ENCODE measurements at regions not wholly inside any gene's neighbourhood (a gene's known extent, or its start where the extent isn't known, plus 50 kb on each side); places are given as distances from the start of the nearest gene placed in this dataset.
A peak's percentile ranks its signal among the peaks of the same experiment; 100 is the strongest.

GRCh38 chr5:135228222-135228621, 170.8 kb downstream of the MACROH2A1 start:
- intact Hi-C loops (cut with micrococcal nuclease), result no loop called here
- POLR2A ChIA-PET, result interaction anchor here (0.6 kb wide), 1 partner anchor 280 kb away, joined by 3 read pairs; no protein-coding TSS in a partner anchor
- Mint-ChIP-seq H3K36me3 (no peaks in the 10 kb centered on the region), H3K27me3 (peaks cover 0 to 28% (median 3%) of the 10 kb centered on the region in 5 donors), H3K9me3 (no peaks in the 10 kb centered on the region), H3K27ac (no peak overlapping the region), H3K4me1 (peaks cover 0 to 9% (median 0%) of the 10 kb centered on the region in 7 donors), H3K4me3 (no peak overlapping the region)
- Histone ChIP-seq H3K4me3 (ENCODE audit: low read length) (no peak overlapping the region), H3K4me1 (ENCODE audit: control insufficient read depth in 2 of 2, insufficient read depth in 2 of 2, low read length in 2 of 2) (no peaks in the 10 kb centered on the region), H3K27ac (ENCODE audit: low read depth, low read length) (no peak overlapping the region), H3K9me3 (ENCODE audit: control insufficient read depth in 2 of 3, low read length in 3 of 3) (no peaks in the 10 kb centered on the region), H3K27me3 (ENCODE audit: control insufficient read depth in 2 of 2, insufficient read depth in 2 of 2, low read length in 2 of 2) (no peaks in the 10 kb centered on the region), H3K36me3 (ENCODE audit: control insufficient read depth in 2 of 3, insufficient read depth in 3 of 3, low read length in 3 of 3) (no peaks in the 10 kb centered on the region)
- CTCF ChIA-PET, result interaction anchor here (0.6 kb wide), 1 partner anchor 320 kb away, joined by 3 read pairs; no protein-coding TSS in a partner anchor
- DNase-seq (no peak), ATAC-seq (no peak)

DNA sequence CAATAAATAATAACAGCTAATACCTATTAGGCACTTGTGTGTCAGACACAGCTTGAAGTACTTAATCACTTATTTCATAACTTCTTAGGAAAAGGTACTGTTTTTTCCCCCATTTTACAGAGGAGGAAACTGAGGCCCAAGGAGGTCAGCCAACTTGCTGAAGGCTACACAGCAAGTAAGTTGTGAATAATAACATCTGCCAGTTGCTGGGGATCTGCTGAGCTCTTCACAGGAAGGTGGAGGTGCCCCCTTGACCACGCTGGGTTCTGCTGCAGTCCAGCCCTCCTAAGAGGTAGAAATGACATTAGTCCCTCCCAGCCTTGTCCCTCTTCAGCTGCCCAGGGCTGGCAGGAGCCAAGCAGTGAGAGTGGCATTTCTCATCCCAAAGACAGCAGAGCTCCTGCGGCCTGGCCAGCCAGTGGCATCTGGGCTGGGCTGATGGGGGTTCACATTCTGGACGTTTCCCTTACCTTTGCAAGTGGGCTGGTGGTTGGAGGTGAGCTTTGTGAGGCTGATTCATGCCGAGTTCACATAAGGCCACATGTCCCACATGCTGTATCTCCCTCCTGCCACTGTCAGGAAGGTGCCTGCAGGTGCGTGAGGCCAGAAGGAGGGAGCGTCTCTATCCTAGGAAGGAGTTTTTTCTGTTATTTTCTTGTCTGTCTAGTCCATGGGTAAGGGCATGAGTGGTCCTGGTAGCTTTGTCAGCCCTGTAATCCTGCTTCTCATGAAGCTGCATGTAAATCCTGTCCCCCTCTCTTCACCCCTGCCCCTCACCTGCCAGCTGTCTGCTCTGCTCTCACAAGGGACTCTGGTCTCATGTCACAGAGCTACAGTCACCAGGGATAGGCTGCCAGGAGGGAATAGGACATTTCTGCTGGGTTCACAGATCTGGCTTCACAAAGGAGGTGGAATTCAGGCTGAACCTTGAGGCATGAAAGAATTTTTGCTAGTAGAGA, 171.7 kb downstream of the MACROH2A1 start:
- Mint-ChIP-seq H3K27ac (no peak overlapping the region), H3K27me3 (peaks cover 0 to 28% (median 3%) of the 10 kb centered on the region in 5 donors), H3K9me3 (no peaks in the 10 kb centered on the region), H3K36me3 (no peaks in the 10 kb centered on the region), H3K4me1 (peaks cover 0 to 9% (median 0%) of the 10 kb centered on the region in 7 donors), H3K4me3 (no peak overlapping the region)
- no peak for ATAC-seq
- H3K27ac ChIP-seq (ENCODE audit: low read depth, low read length), result no peak overlapping the region
- no peak for DNase-seq
- ChIA-PET CTCF (interaction anchor here (0.7 kb wide), 1 partner anchor 91 kb away, joined by 3 read pairs; no protein-coding TSS in a partner anchor), POLR2A (no interaction called here)
- no peaks in the 10 kb centered on the region for H3K9me3 ChIP-seq (ENCODE audit: control insufficient read depth in 2 of 3, low read length in 3 of 3)
- intact Hi-C loops (cut with micrococcal nuclease), result no loop called here
- H3K27me3 ChIP-seq (ENCODE audit: control insufficient read depth in 2 of 2, insufficient read depth in 2 of 2, low read length in 2 of 2), result no peaks in the 10 kb centered on the region
- no peak overlapping the region for H3K4me3 ChIP-seq (ENCODE audit: low read length)
- no peaks in the 10 kb centered on the region for H3K36me3 ChIP-seq (ENCODE audit: control insufficient read depth in 2 of 3, insufficient read depth in 3 of 3, low read length in 3 of 3)
- H3K4me1 ChIP-seq (ENCODE audit: control insufficient read depth in 2 of 2, insufficient read depth in 2 of 2, low read length in 2 of 2), result no peaks in the 10 kb centered on the region

GRCh38 chr5:135225856-135226560, 173.0 kb downstream of the MACROH2A1 start:
- ChIA-PET CTCF (no interaction called here), POLR2A (no interaction called here)
- Mint-ChIP-seq H3K4me1 (peaks cover 0 to 9% (median 0%) of the 10 kb centered on the region in 7 donors), H3K9me3 (no peaks in the 10 kb centered on the region), H3K27ac (no peak overlapping the region), H3K4me3 (no peak overlapping the region), H3K27me3 (peaks cover 0 to 28% (median 4%) of the 10 kb centered on the region in 5 donors), H3K36me3 (no peaks in the 10 kb centered on the region)
- Histone ChIP-seq H3K27ac (ENCODE audit: low read depth, low read length) (no peak overlapping the region), H3K4me3 (ENCODE audit: low read length) (no peak overlapping the region), H3K36me3 (ENCODE audit: control insufficient read depth in 2 of 3, insufficient read depth in 3 of 3, low read length in 3 of 3) (no peaks in the 10 kb centered on the region), H3K4me1 (ENCODE audit: control insufficient read depth in 2 of 2, insufficient read depth in 2 of 2, low read length in 2 of 2) (no peaks in the 10 kb centered on the region), H3K27me3 (ENCODE audit: control insufficient read depth in 2 of 2, insufficient read depth in 2 of 2, low read length in 2 of 2) (no peaks in the 10 kb centered on the region), H3K9me3 (ENCODE audit: control insufficient read depth in 2 of 3, low read length in 3 of 3) (no peaks in the 10 kb centered on the region)
- intact Hi-C loops (cut with micrococcal nuclease), result no loop called here
- no peak for DNase-seq
- ATAC-seq, result no peak

GRCh38 chr5:135223891-135224625, 175.0 kb downstream of the MACROH2A1 start:
- DNase-seq (no peak), ATAC-seq (peak; percentile 44)
- H3K9me3 ChIP-seq (ENCODE audit: control insufficient read depth in 2 of 3, low read length in 3 of 3), result no peaks in the 10 kb centered on the region
- intact Hi-C loops (cut with micrococcal nuclease), result no loop called here
- H3K4me3 ChIP-seq (ENCODE audit: low read length), result no peak overlapping the region
- POLR2A ChIA-PET, result no interaction called here
- Mint-ChIP-seq H3K4me3 (no peak overlapping the region), H3K9me3 (no peaks in the 10 kb centered on the region), H3K27ac (peak overlapping the region in 1 of 9 donors; percentile 60), H3K4me1 (peaks cover 0 to 9% (median 0%) of the 10 kb centered on the region in 7 donors), H3K27me3 (peaks cover 0 to 28% (median 4%) of the 10 kb centered on the region in 5 donors), H3K36me3 (no peaks in the 10 kb centered on the region)
- no peaks in the 10 kb centered on the region for H3K27me3 ChIP-seq (ENCODE audit: control insufficient read depth in 2 of 2, insufficient read depth in 2 of 2, low read length in 2 of 2)
- no peaks in the 10 kb centered on the region for H3K36me3 ChIP-seq (ENCODE audit: control insufficient read depth in 2 of 3, insufficient read depth in 3 of 3, low read length in 3 of 3)
- H3K4me1 ChIP-seq (ENCODE audit: control insufficient read depth in 2 of 2, insufficient read depth in 2 of 2, low read length in 2 of 2), result no peaks in the 10 kb centered on the region
- H3K27ac ChIP-seq (ENCODE audit: low read depth, low read length), result no peak overlapping the region
- CTCF ChIA-PET, result no interaction called here

- Mint-ChIP-seq H3K4me3 (no peak overlapping the region), H3K27me3 (peaks cover 0 to 28% (median 4%) of the 10 kb centered on the region in 5 donors), H3K9me3 (no peaks in the 10 kb centered on the region), H3K36me3 (no peaks in the 10 kb centered on the region), H3K4me1 (peaks cover 0 to 9% (median 0%) of the 10 kb centered on the region in 7 donors), H3K27ac (no peak overlapping the region)
- Histone ChIP-seq H3K36me3 (ENCODE audit: control insufficient read depth in 2 of 3, insufficient read depth in 3 of 3, low read length in 3 of 3) (no peaks in the 10 kb centered on the region), H3K4me1 (ENCODE audit: control insufficient read depth in 2 of 2, insufficient read depth in 2 of 2, low read length in 2 of 2) (no peaks in the 10 kb centered on the region), H3K4me3 (ENCODE audit: low read length) (no peak overlapping the region), H3K9me3 (ENCODE audit: control insufficient read depth in 2 of 3, low read length in 3 of 3) (no peaks in the 10 kb centered on the region), H3K27me3 (ENCODE audit: control insufficient read depth in 2 of 2, insufficient read depth in 2 of 2, low read length in 2 of 2) (no peaks in the 10 kb centered on the region), H3K27ac (ENCODE audit: low read depth, low read length) (no peak overlapping the region)
- intact Hi-C loops (cut with micrococcal nuclease), result no loop called here
- DNase-seq (no peak), ATAC-seq (no peak)
- POLR2A ChIA-PET, result no interaction called here
- CTCF ChIA-PET, result no interaction called here
Measured at GRCh38 chr5:135223404-135223803, 175.6 kb downstream of the MACROH2A1 start.

DNA sequence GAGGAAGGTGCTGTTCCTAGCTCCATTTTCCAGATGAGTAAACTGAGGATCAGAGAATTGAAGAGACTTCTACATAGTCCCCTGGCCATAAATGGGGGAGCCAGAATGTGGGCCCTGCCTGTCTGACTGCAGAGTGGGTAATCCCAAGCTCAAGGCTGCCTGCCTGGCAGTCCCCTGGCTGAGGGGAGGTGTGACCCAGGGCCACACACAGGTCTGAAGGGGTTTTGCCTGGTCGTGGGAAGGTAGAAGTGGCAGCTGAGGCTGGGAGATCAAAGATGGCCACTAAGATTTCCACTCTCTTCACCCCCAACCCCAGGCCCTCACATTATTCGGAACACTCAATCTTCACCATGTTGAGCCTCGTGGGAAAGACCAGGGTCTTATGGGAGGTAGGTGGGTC, 176.3 kb downstream of the MACROH2A1 start:
- Mint-ChIP-seq H3K9me3 (no peaks in the 10 kb centered on the region), H3K27ac (no peak overlapping the region), H3K27me3 (peaks cover 0 to 29% (median 4%) of the 10 kb centered on the region in 5 donors), H3K36me3 (no peaks in the 10 kb centered on the region), H3K4me3 (no peak overlapping the region), H3K4me1 (peaks cover 0 to 9% (median 0%) of the 10 kb centered on the region in 7 donors)
- Histone ChIP-seq H3K4me3 (ENCODE audit: low read length) (no peak overlapping the region), H3K9me3 (ENCODE audit: control insufficient read depth in 2 of 3, low read length in 3 of 3) (no peaks in the 10 kb centered on the region), H3K36me3 (ENCODE audit: control insufficient read depth in 2 of 3, insufficient read depth in 3 of 3, low read length in 3 of 3) (no peaks in the 10 kb centered on the region), H3K27me3 (ENCODE audit: control insufficient read depth in 2 of 2, insufficient read depth in 2 of 2, low read length in 2 of 2) (no peaks in the 10 kb centered on the region), H3K4me1 (ENCODE audit: control insufficient read depth in 2 of 2, insufficient read depth in 2 of 2, low read length in 2 of 2) (no peaks in the 10 kb centered on the region), H3K27ac (ENCODE audit: low read depth, low read length) (no peak overlapping the region)
- CTCF ChIA-PET, result no interaction called here
- ATAC-seq (no peak), DNase-seq (no peak)
- POLR2A ChIA-PET, result no interaction called here
- intact Hi-C loops (cut with micrococcal nuclease), result no loop called here

Data from naive thymus-derived CD4-positive, alpha-beta T cell (primary cell).